GM23248 (cell line): ENCODE measurements at regions not wholly inside any gene's neighbourhood (a gene's known extent, or its start where the extent isn't known, plus 50 kb on each side); places are given as distances from the start of the nearest gene placed in this dataset.

Experiments
- DNase-seq: peaks from one replicate; pipeline ENCODE4 v3.0.0-alpha.2; 2015
- H2AFZ ChIP-seq: fragments of 200-600 bp; sonication (generic); 2 replicates; pipeline ENCODE4 v1.6.1; 2016; ENCODE audit warnings: antibody characterized with exemption
- H3F3A ChIP-seq: fragments of 200-600 bp; sonication (generic); 2 replicates; pipeline ENCODE4 v1.6.1; 2016; ENCODE audit warnings: mild to moderate bottlenecking, antibody characterized with exemption, mixed run types; ENCODE audit not compliant: insufficient read depth
- H3K27ac ChIP-seq: fragments of 200-600 bp; sonication (generic); 2 replicates; pipeline ENCODE4 v1.5.1; 2016; ENCODE audit warnings: mild to moderate bottlenecking
- H3K27me3 ChIP-seq: fragments of 200-600 bp; sonication (generic); replicated peaks from 2 replicates; pipeline ENCODE4 v1.6.1; 2016; ENCODE audit warnings: mild to moderate bottlenecking; ENCODE audit not compliant: insufficient read depth
- H3K36me3 ChIP-seq: fragments of 200-600 bp; sonication (generic); 2 replicates; pipeline ENCODE4 v1.6.1; 2016; ENCODE audit warnings: low read depth, mild to moderate bottlenecking
- H3K4me1 ChIP-seq: fragments of 200-600 bp; sonication (generic); 2 replicates; pipeline ENCODE4 v1.6.1; 2016; ENCODE audit warnings: mild to moderate bottlenecking; ENCODE audit not compliant: insufficient read depth
- H3K4me2 ChIP-seq: fragments of 200-600 bp; sonication (generic); one replicate; pipeline ENCODE4 v1.6.1; 2016; ENCODE audit warnings: mild to moderate bottlenecking; ENCODE audit not compliant: unreplicated experiment
- H3K4me3 ChIP-seq: fragments of 200-600 bp; sonication (generic); 2 replicates; pipeline ENCODE4 v1.5.1; 2016; ENCODE audit warnings: mild to moderate bottlenecking
- H3K79me2 ChIP-seq: fragments of 200-600 bp; sonication (generic); 2 replicates; pipeline ENCODE4 v1.6.1; 2016; ENCODE audit warnings: mild to moderate bottlenecking; ENCODE audit not compliant: insufficient read depth
- H3K9ac ChIP-seq: fragments of 200-600 bp; sonication (generic); 2 replicates; pipeline ENCODE4 v1.6.1; 2016; ENCODE audit warnings: mild to moderate bottlenecking
- H3K9me2 ChIP-seq: fragments of 200-600 bp; sonication (generic); 2 replicates; pipeline ENCODE4 v1.6.1; 2016; ENCODE audit warnings: mixed run types, mild to moderate bottlenecking, moderate library complexity; ENCODE audit not compliant: insufficient read depth
- H3K9me3 ChIP-seq: fragments of 200-600 bp; sonication (generic); one replicate; pipeline ENCODE4 v1.6.1; 2017; ENCODE audit warnings: low read depth
- H4K20me1 ChIP-seq: fragments of 200-600 bp; sonication (generic); 2 replicates; pipeline ENCODE4 v1.6.0; 2016; ENCODE audit not compliant: insufficient read depth
- EZH2 ChIP-seq: fragments of 200-600 bp; sonication (generic); IDR thresholded peaks from 2 replicates; pipeline ENCODE4 v1.6.1; 2018; ENCODE audit warnings: antibody characterized with exemption, mild to moderate bottlenecking; ENCODE audit not compliant: insufficient read depth, poor library complexity, severe bottlenecking
- EZH2phosphoT487 ChIP-seq: fragments of 200-600 bp; sonication (generic); IDR thresholded peaks from 2 replicates; pipeline ENCODE4 v1.6.1; 2018; ENCODE audit warnings: antibody characterized with exemption, moderate library complexity, mild to moderate bottlenecking, low read depth; ENCODE audit not compliant: insufficient read depth
- WGBS, 2 experiments: methylation state at CpG; one replicate each; pipeline ENCODE4 v1.1.6; 2015 to 2017; ENCODE audit warnings: low lambda C conversion rate in 2 of 2, low coverage in 1 of 2; ENCODE audit errors: missing lambda C conversion rate in 2 of 2; 5-methylcytosine and 5-hydroxymethylcytosine counted together
- in situ Hi-C: fragments of 300-500 bp; cut with MboI; formaldehyde crosslinking; loops from 2 replicates; pipeline ENCODE4 v1.15.0; 2020

- TF ChIP-seq EZH2phosphoT487 (no peak), EZH2 (no peak)
- no peaks in the 10 kb centered on the region for H3K4me1 ChIP-seq
- no peaks in the 10 kb centered on the region for H3K79me2 ChIP-seq
- DNase-seq = no peak
- no peaks in the 10 kb centered on the region for H3F3A ChIP-seq
- H4K20me1 ChIP-seq = no peaks in the 10 kb centered on the region
- H3K9me2 ChIP-seq = no peaks in the 10 kb centered on the region
- no peak overlapping the region for H2AFZ ChIP-seq
- H3K36me3 ChIP-seq = no peaks in the 10 kb centered on the region
- H3K4me2 ChIP-seq = no peak overlapping the region
- H3K9ac ChIP-seq = no peak overlapping the region
- H3K27ac ChIP-seq = no peak overlapping the region
- H3K27me3 ChIP-seq = no peaks in the 10 kb centered on the region
- in situ Hi-C loops = no loop called here
- H3K9me3 ChIP-seq = no peaks in the 10 kb centered on the region
- WGBS, 2 experiments = 21 to 23% methylated on average over 7 of the region's 7 CpGs
- no peak overlapping the region for H3K4me3 ChIP-seq
Measured at GRCh38 chr14:49193332-49194065, 392.7 kb downstream of the RPS29 start.

GRCh38 chr14:49191380-49191779, 394.8 kb downstream of the RPS29 start:
- in situ Hi-C loops = no loop called here
- Histone ChIP-seq H3K27ac (no peak overlapping the region), H3K9me3 (no peaks in the 10 kb centered on the region), H3K36me3 (no peaks in the 10 kb centered on the region), H3K9ac (no peak overlapping the region), H3K9me2 (no peaks in the 10 kb centered on the region), H3K4me2 (no peak overlapping the region), H3K27me3 (no peaks in the 10 kb centered on the region), H3F3A (no peaks in the 10 kb centered on the region), H3K4me1 (no peaks in the 10 kb centered on the region), H2AFZ (no peak overlapping the region), H3K4me3 (no peak overlapping the region), H3K79me2 (no peaks in the 10 kb centered on the region), H4K20me1 (no peaks in the 10 kb centered on the region)
- no peak for DNase-seq
- 11 to 12% methylated on average over 5 of the region's 5 CpGs for WGBS, 2 experiments
- TF ChIP-seq EZH2 (no peak), EZH2phosphoT487 (no peak)

GRCh38 chr14:49189375-49189774, 396.8 kb downstream of the RPS29 start:
- Histone ChIP-seq H2AFZ (no peak overlapping the region), H3K9me3 (no peaks in the 10 kb centered on the region), H3F3A (no peaks in the 10 kb centered on the region), H3K79me2 (no peaks in the 10 kb centered on the region), H3K4me1 (no peaks in the 10 kb centered on the region), H3K27ac (no peak overlapping the region), H4K20me1 (no peaks in the 10 kb centered on the region), H3K9me2 (no peaks in the 10 kb centered on the region), H3K4me2 (no peak overlapping the region), H3K36me3 (no peaks in the 10 kb centered on the region), H3K27me3 (no peaks in the 10 kb centered on the region), H3K4me3 (no peak overlapping the region), H3K9ac (no peak overlapping the region)
- 48 to 60% methylated on average over 1 of the region's 1 CpG for WGBS, 2 experiments
- TF ChIP-seq EZH2phosphoT487 = no peak
- TF ChIP-seq EZH2 = no peak
- DNase-seq = no peak
- in situ Hi-C loops = no loop called here

- no peak overlapping the region for H3K9ac ChIP-seq
- no peak overlapping the region for H3K4me3 ChIP-seq
- no peaks in the 10 kb centered on the region for H3F3A ChIP-seq
- TF ChIP-seq EZH2phosphoT487 = no peak
- no peak for TF ChIP-seq EZH2
- no peaks in the 10 kb centered on the region for H3K36me3 ChIP-seq
- no peak overlapping the region for H2AFZ ChIP-seq
- H3K4me2 ChIP-seq = no peak overlapping the region
- 20 to 25% methylated on average over 4 of the region's 4 CpGs for WGBS, 2 experiments
- no peaks in the 10 kb centered on the region for H3K9me2 ChIP-seq
- in situ Hi-C loops = no loop called here
- H3K27me3 ChIP-seq = no peaks in the 10 kb centered on the region
- DNase-seq = no peak
- H3K79me2 ChIP-seq = no peaks in the 10 kb centered on the region
- H3K4me1 ChIP-seq = no peaks in the 10 kb centered on the region
- H3K27ac ChIP-seq = no peak overlapping the region
- H4K20me1 ChIP-seq = no peaks in the 10 kb centered on the region
- no peaks in the 10 kb centered on the region for H3K9me3 ChIP-seq
Measured at GRCh38 chr14:49187799-49188198, 398.4 kb downstream of the RPS29 start.
